SU-DHL-6 (cell line): ENCODE measurements at regions not wholly inside any gene's neighbourhood (a gene's known extent, or its start where the extent isn't known, plus 50 kb on each side); places are given as distances from the start of the nearest gene placed in this dataset.

Experiments used
- H2AFZ ChIP-seq: fragments of 200-600 bp; sonication (generic); 2 replicates; pipeline ENCODE4 v1.6.1; 2014; ENCODE audit warnings: low read depth, mild to moderate bottlenecking, moderate library complexity, mixed read lengths, antibody characterized with exemption, low read length; ENCODE audit not compliant: severe bottlenecking
- H3F3A ChIP-seq: fragments of 200-600 bp; shearing (Covaris generic); 2 replicates; pipeline ENCODE4 v1.6.0; 2016; ENCODE audit warnings: antibody characterized with exemption, mild to moderate bottlenecking; ENCODE audit not compliant: insufficient read depth
- H3K27ac ChIP-seq: fragments of 200-600 bp; sonication (generic); 2 replicates; pipeline ENCODE4 v1.5.1; 2016; ENCODE audit warnings: low read depth, mild to moderate bottlenecking, low read length, moderate library complexity, mixed read lengths
- H3K27me3 ChIP-seq: fragments of 200-600 bp; sonication (generic), shearing (Covaris generic); 2 replicates; pipeline ENCODE4 v1.6.0; 2014; ENCODE audit warnings: mild to moderate bottlenecking, low read length
- H3K36me3 ChIP-seq: fragments of 200-600 bp; sonication (generic); 2 replicates; pipeline ENCODE4 v1.6.1; 2014; ENCODE audit warnings: mild to moderate bottlenecking, low read length, mixed read lengths
- H3K4me2 ChIP-seq: fragments of 300-600, 200-600 bp; shearing (Covaris generic), sonication (generic); 2 replicates; pipeline ENCODE4 v1.6.0; 2014; ENCODE audit warnings: low read length, low read depth, mild to moderate bottlenecking; ENCODE audit not compliant: poor library complexity, severe bottlenecking
- H3K4me3 ChIP-seq: fragments of 200-600 bp; sonication (generic); 2 replicates; pipeline ENCODE4 v1.5.1; 2014; ENCODE audit warnings: antibody characterized with exemption, low read length, mild to moderate bottlenecking, mixed read lengths; ENCODE audit not compliant: insufficient read depth, poor library complexity, severe bottlenecking
- H3K79me2 ChIP-seq: fragments of 200-600 bp; sonication (generic); 2 replicates; pipeline ENCODE4 v1.6.1; 2014; ENCODE audit warnings: mild to moderate bottlenecking, low read length, moderate library complexity; ENCODE audit not compliant: insufficient read depth
- H3K9ac ChIP-seq: fragments of 200-600 bp; sonication (generic); 2 replicates; pipeline ENCODE4 v1.7.0; 2014; ENCODE audit warnings: mild to moderate bottlenecking, low read length
- H3K9me2 ChIP-seq: fragments of 200-600 bp; sonication (generic); replicated peaks from 2 replicates; pipeline ENCODE4 v1.6.1; 2014; ENCODE audit warnings: low read length; ENCODE audit not compliant: insufficient read depth
- H3K9me3 ChIP-seq: fragments of 200-600 bp; sonication (generic); 2 replicates; pipeline ENCODE4 v1.6.1; 2014; ENCODE audit warnings: low read length, mixed read lengths; ENCODE audit not compliant: insufficient read depth
- H4K20me1 ChIP-seq: fragments of 200-600 bp; sonication (generic); 2 replicates; pipeline ENCODE4 v1.6.1; 2014; ENCODE audit warnings: low read depth, mild to moderate bottlenecking, antibody characterized with exemption, low read length, moderate library complexity, mixed read lengths
- CTCF ChIP-seq: fragments of 200-600 bp; sonication (generic); IDR thresholded peaks from one replicate; pipeline ENCODE4 v1.5.1; 2017; ENCODE audit warnings: antibody characterized with exemption, mild to moderate bottlenecking, low read length, moderate library complexity; ENCODE audit not compliant: insufficient read depth, poor library complexity, severe bottlenecking
- EZH2phosphoT487 ChIP-seq: fragments of 200-600 bp; sonication (generic), shearing (Covaris generic); conservative IDR thresholded peaks from 2 replicates; pipeline ENCODE4 v1.6.1; 2018; ENCODE audit warnings: mild to moderate bottlenecking, antibody characterized with exemption, low read length, moderate library complexity, mixed read lengths

GRCh38 chr12:66934302-66935062 is 255.6 kb upstream of the GRIP1 start:
- no peak overlapping the region for H3K4me3 ChIP-seq
- no peaks in the 10 kb centered on the region for H3K9me2 ChIP-seq
- no peaks in the 10 kb centered on the region for H4K20me1 ChIP-seq
- H3F3A ChIP-seq = no peaks in the 10 kb centered on the region
- H3K9ac ChIP-seq = no peak overlapping the region
- TF ChIP-seq CTCF = no peak
- TF ChIP-seq EZH2phosphoT487 = no peak
- H3K9me3 ChIP-seq = no peaks in the 10 kb centered on the region
- no peaks in the 10 kb centered on the region for H3K36me3 ChIP-seq
- no peak overlapping the region for H3K4me2 ChIP-seq
- no peaks in the 10 kb centered on the region for H3K79me2 ChIP-seq
- H3K27ac ChIP-seq = no peak overlapping the region
- H2AFZ ChIP-seq = no peak overlapping the region
- H3K27me3 ChIP-seq = no peaks in the 10 kb centered on the region

- H2AFZ ChIP-seq = no peak overlapping the region
- TF ChIP-seq EZH2phosphoT487 (no peak), CTCF (no peak)
- no peaks in the 10 kb centered on the region for H3F3A ChIP-seq
- no peak overlapping the region for H3K4me3 ChIP-seq
- no peaks in the 10 kb centered on the region for H3K9me3 ChIP-seq
- H3K36me3 ChIP-seq = no peaks in the 10 kb centered on the region
- no peak overlapping the region for H3K9ac ChIP-seq
- H3K27me3 ChIP-seq = no peaks in the 10 kb centered on the region
- H3K9me2 ChIP-seq = no peaks in the 10 kb centered on the region
- no peaks in the 10 kb centered on the region for H4K20me1 ChIP-seq
- H3K79me2 ChIP-seq = no peaks in the 10 kb centered on the region
- H3K4me2 ChIP-seq = no peak overlapping the region
- H3K27ac ChIP-seq = no peak overlapping the region
These were observed 262.3 kb upstream of the GRIP1 start for GRCh38 chr12:66941150-66941549.

- no peak for TF ChIP-seq CTCF
- TF ChIP-seq EZH2phosphoT487 = no peak
- no peak overlapping the region for H3K4me3 ChIP-seq
- H3K27ac ChIP-seq = no peak overlapping the region
- no peaks in the 10 kb centered on the region for H3K9me2 ChIP-seq
- H3K79me2 ChIP-seq = no peaks in the 10 kb centered on the region
- no peak overlapping the region for H2AFZ ChIP-seq
- no peaks in the 10 kb centered on the region for H3K27me3 ChIP-seq
- no peaks in the 10 kb centered on the region for H3K36me3 ChIP-seq
- no peaks in the 10 kb centered on the region for H4K20me1 ChIP-seq
- H3F3A ChIP-seq = no peaks in the 10 kb centered on the region
- H3K4me2 ChIP-seq = no peak overlapping the region
- no peak overlapping the region for H3K9ac ChIP-seq
- H3K9me3 ChIP-seq = no peaks in the 10 kb centered on the region
These were observed 264.0 kb upstream of the GRIP1 start for GRCh38 chr12:66942741-66943465.
